HCT116 (cell line): ENCODE measurements at regions not wholly inside any gene's neighbourhood (a gene's known extent, or its start where the extent isn't known, plus 50 kb on each side); places are given as distances from the start of the nearest gene placed in this dataset.

Experiments used
- ATAC-seq: fragments of 200-7000 bp; cut with Tn5 transposase; 2 replicates; pipeline ENCODE4 v1.9.1; 2020; ENCODE audit warnings: mild to moderate bottlenecking, moderate library complexity
- BruUV-seq: library from RNA; stranded (reverse); fragments of 400-500 nt; replicated peaks from 2 replicates; lab custom pipeline; 2021; lab: Mats Ljungman, UMichigan
- CTCF ChIA-PET: fragments of 300-600 bp; sonication (Branson Sonifier 250); formaldehyde crosslinking; loops from one replicate; lab custom pipeline; 2021; ENCODE audit warnings: antibody characterized with exemption; lab: Charles Lee
- POLR2A ChIA-PET: fragments of 300-600, 350-600 bp; sonication (Branson Sonifier 250); formaldehyde crosslinking; loops from one replicate; lab custom pipeline; 2021; ENCODE audit warnings: antibody characterized with exemption; lab: Charles Lee
- RAD21 ChIA-PET, 2 experiments: fragments of 300-600 bp; sonication (Branson Sonifier 250); formaldehyde crosslinking; loops; one replicate each; lab custom pipeline; 2023; ENCODE audit warnings: low total read pairs in 2 of 2; ENCODE audit not compliant: uncharacterized antibody in 2 of 2, unreplicated experiment in 2 of 2, low non-redundant PET in 1 of 2; lab: Charles Lee
- DNase-seq: peaks from one replicate; pipeline ENCODE4 v3.0.0-alpha.2; 2010; ENCODE audit warnings: low read depth, low spot score
- H2AFZ ChIP-seq: fragments of 200-600 bp; shearing (Covaris generic), sonication (generic); 2 replicates; pipeline ENCODE4 v1.6.1; 2017; ENCODE audit warnings: low read depth, mixed run types, mixed read lengths, antibody characterized with exemption, low read length; ENCODE audit not compliant: poor library complexity, severe bottlenecking
- H3K27ac ChIP-seq: 2 replicates; pipeline ENCODE4 v1.5.1; 2012; ENCODE audit warnings: low read depth, low read length
- H3K27me3 ChIP-seq: fragments of 200-600 bp; sonication (generic); 2 replicates; pipeline ENCODE4 v1.6.1; 2016; ENCODE audit warnings: mixed run types, low read length, mixed read lengths; ENCODE audit not compliant: insufficient read depth
- H3K36me3 ChIP-seq, 2 experiments: fragments of 200-500 bp in 1 of 2; fragments of 200-600 bp in 1 of 2; sonication (Bioruptor generic) in 1 of 2; sonication (generic) in 1 of 2; 2 replicates each; pipeline versions ENCODE4 v1.5.1 to v1.6.1; 2014 to 2016; ENCODE audit warnings: low read length in 2 of 2, inconsistent platforms in 1 of 2, mixed read lengths in 1 of 2, mixed run types in 1 of 2; ENCODE audit not compliant: insufficient read depth in 2 of 2, control insufficient read depth in 1 of 2
- H3K4me1 ChIP-seq, 2 experiments: fragments of 200-600 bp in 1 of 2; sonication (generic) in 1 of 2; 2 replicates each; pipeline versions ENCODE4 v1.5.1 to v1.6.1; 2012 to 2017; ENCODE audit warnings: low read length in 2 of 2, inconsistent platforms in 1 of 2, mild to moderate bottlenecking in 1 of 2, mixed read lengths in 1 of 2, mixed run types in 1 of 2, moderate library complexity in 1 of 2; ENCODE audit not compliant: insufficient read depth in 2 of 2, control insufficient read depth in 1 of 2
- H3K4me2 ChIP-seq: fragments of 200-600 bp; sonication (generic); 2 replicates; pipeline ENCODE4 v1.6.1; 2017; ENCODE audit warnings: mixed run types, low read length, mixed read lengths
- H3K4me3 ChIP-seq, 2 experiments: fragments of 200-600 bp in 1 of 2; sonication (generic) in 1 of 2; replicated peaks in 1 of 2; 2 replicates each; pipeline ENCODE4 v1.5.1; 2011 to 2016; ENCODE audit warnings: low read length in 2 of 2, control low read depth in 1 of 2, low read depth in 1 of 2, mild to moderate bottlenecking in 1 of 2, mixed read lengths in 1 of 2, mixed run types in 1 of 2
- H3K79me2 ChIP-seq: fragments of 200-600 bp; sonication (generic); 2 replicates; pipeline ENCODE4 v1.6.1; 2017; ENCODE audit warnings: mild to moderate bottlenecking, mixed run types, low read length, moderate library complexity, mixed read lengths; ENCODE audit not compliant: insufficient read depth
- H3K9ac ChIP-seq: fragments of 200-600 bp; sonication (generic); 2 replicates; pipeline ENCODE4 v1.6.1; 2016; ENCODE audit warnings: low read length, mixed read lengths
- H3K9me2 ChIP-seq: fragments of 200-600 bp; sonication (generic), shearing (Covaris generic); 2 replicates; pipeline ENCODE4 v1.6.1; 2017; ENCODE audit warnings: mixed run types, mild to moderate bottlenecking, moderate library complexity; ENCODE audit not compliant: insufficient read depth
- H3K9me3 ChIP-seq, 2 experiments: fragments of 200-500 bp in 1 of 2; fragments of 200-600 bp in 1 of 2; sonication (Bioruptor generic) in 1 of 2; sonication (generic) in 1 of 2; 2 replicates each; pipeline ENCODE4 v1.6.1; 2014 to 2017; ENCODE audit warnings: low read length in 2 of 2, mixed read lengths in 2 of 2, inconsistent platforms in 1 of 2, low read depth in 1 of 2, mild to moderate bottlenecking in 1 of 2, mixed run types in 1 of 2, moderate library complexity in 1 of 2; ENCODE audit not compliant: control insufficient read depth in 1 of 2, insufficient read depth in 1 of 2
- H4K20me1 ChIP-seq: fragments of 200-600 bp; sonication (generic), shearing (Covaris generic); 2 replicates; pipeline ENCODE4 v1.6.1; 2017; ENCODE audit warnings: mixed run types, mild to moderate bottlenecking, moderate library complexity; ENCODE audit not compliant: insufficient read depth
- CBX3 ChIP-seq: IDR thresholded peaks from 2 replicates; pipeline ENCODE4 v1.6.1; 2012; ENCODE audit warnings: low read depth
- EGR1 ChIP-seq: IDR thresholded peaks from 2 replicates; pipeline ENCODE4 v1.6.1; 2012; ENCODE audit warnings: low read depth
- RAD21 ChIP-seq: IDR thresholded peaks from 2 replicates; pipeline ENCODE4 v1.6.1; 2012; ENCODE audit warnings: low read depth, mild to moderate bottlenecking
- SRF ChIP-seq: IDR thresholded peaks from 2 replicates; pipeline ENCODE4 v1.6.1; 2012; ENCODE audit warnings: low read depth
- TCF7L2 ChIP-seq: IDR thresholded peaks from 2 replicates; pipeline ENCODE4 v1.7.0; 2011; ENCODE audit warnings: borderline replicate concordance, inconsistent platforms; ENCODE audit not compliant: insufficient read depth, insufficient read length; ENCODE audit errors: extremely low read depth
- YY1 ChIP-seq: IDR thresholded peaks from 2 replicates; pipeline ENCODE4 v1.6.1; 2011; ENCODE audit warnings: low read length, low read depth, moderate library complexity, mild to moderate bottlenecking; ENCODE audit not compliant: insufficient replicate concordance; ENCODE audit errors: extremely low read depth
- intact Hi-C: fragments of 100-400 bp; cut with micrococcal nuclease; formaldehyde crosslinking; loops from 2 replicates; pipeline ENCODE4 v1.10.0; 2022
- TF ChIP-seq, protein P1 (sequence below), 3 experiments: fragments of 200-600 bp in 1 of 3; sonication (generic) in 1 of 3; IDR thresholded peaks in 2 of 3; conservative IDR thresholded peaks in 1 of 3; 2 replicates each; pipeline ENCODE4 v1.5.1; 2012 to 2017; ENCODE audit warnings: low read depth in 2 of 3, low read length in 2 of 3, antibody characterized with exemption in 1 of 3, borderline replicate concordance in 1 of 3, control low read depth in 1 of 3, mild to moderate bottlenecking in 1 of 3, mixed read lengths in 1 of 3, mixed run types in 1 of 3, moderate library complexity in 1 of 3; ENCODE audit not compliant: insufficient read depth in 1 of 3
- TF ChIP-seq, protein P2 (sequence below): IDR thresholded peaks from 2 replicates; pipeline ENCODE4 v1.6.1; 2011; ENCODE audit warnings: mild to moderate bottlenecking, low read length, moderate library complexity; ENCODE audit not compliant: insufficient replicate concordance; ENCODE audit errors: extremely low read depth
- TF ChIP-seq, protein P3 (sequence below): IDR thresholded peaks from 2 replicates; pipeline ENCODE4 v1.6.1; 2012

DNA sequence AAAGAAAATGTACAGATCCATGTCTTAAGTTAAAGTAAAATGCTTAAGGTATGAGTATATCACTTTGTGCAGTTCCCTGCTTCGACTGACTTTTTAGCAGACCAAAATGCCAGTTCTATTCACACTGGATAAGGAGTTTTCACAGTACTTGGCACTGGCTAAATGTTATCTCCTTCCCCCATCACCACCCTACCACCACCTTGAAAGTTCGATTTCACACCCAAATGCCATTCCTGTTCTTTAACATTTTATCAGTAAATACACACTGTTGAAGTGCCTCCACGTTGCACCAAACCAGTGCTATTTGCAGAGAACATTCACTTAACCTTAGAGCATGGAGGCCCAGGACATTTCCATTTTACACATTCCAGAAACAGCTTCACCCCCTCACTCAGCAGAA is 100.0 kb downstream of the URB2 start:
- Histone ChIP-seq H4K20me1 (no peaks in the 10 kb centered on the region), H3K36me3 (no peaks in the 10 kb centered on the region), H3K9me2 (no peaks in the 10 kb centered on the region), H3K27me3 (no peaks in the 10 kb centered on the region), H3K4me2 (no peak overlapping the region), H2AFZ (no peak overlapping the region), H3K9ac (no peak overlapping the region), H3K79me2 (no peaks in the 10 kb centered on the region), H3K4me1 (no peaks in the 10 kb centered on the region), H3K9me3 (0 out of 4 replicates have a peak, but pooled peaks cover 0 to 1% of the 10 kb centered on the region in 2 experiments), H3K4me3 (no peak overlapping the region)
- no TSS peak for BruUV-seq
- no peak for ATAC-seq
- DNase-seq, result no peak
- ChIA-PET CTCF (no interaction called here), RAD21 (no interaction called here), POLR2A (no interaction called here)
- intact Hi-C loops, result no loop called here
- TF ChIP-seq, protein P1, sequence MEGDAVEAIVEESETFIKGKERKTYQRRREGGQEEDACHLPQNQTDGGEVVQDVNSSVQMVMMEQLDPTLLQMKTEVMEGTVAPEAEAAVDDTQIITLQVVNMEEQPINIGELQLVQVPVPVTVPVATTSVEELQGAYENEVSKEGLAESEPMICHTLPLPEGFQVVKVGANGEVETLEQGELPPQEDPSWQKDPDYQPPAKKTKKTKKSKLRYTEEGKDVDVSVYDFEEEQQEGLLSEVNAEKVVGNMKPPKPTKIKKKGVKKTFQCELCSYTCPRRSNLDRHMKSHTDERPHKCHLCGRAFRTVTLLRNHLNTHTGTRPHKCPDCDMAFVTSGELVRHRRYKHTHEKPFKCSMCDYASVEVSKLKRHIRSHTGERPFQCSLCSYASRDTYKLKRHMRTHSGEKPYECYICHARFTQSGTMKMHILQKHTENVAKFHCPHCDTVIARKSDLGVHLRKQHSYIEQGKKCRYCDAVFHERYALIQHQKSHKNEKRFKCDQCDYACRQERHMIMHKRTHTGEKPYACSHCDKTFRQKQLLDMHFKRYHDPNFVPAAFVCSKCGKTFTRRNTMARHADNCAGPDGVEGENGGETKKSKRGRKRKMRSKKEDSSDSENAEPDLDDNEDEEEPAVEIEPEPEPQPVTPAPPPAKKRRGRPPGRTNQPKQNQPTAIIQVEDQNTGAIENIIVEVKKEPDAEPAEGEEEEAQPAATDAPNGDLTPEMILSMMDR (IDR thresholded peaks at IDR 0.05 in 2 of 3, conservative IDR thresholded peaks at IDR 0.05 in 1 of 3; ENCODE audit: borderline replicate concordance in 1 of 3, insufficient read depth in 1 of 3, low read depth in 2 of 3, low read length in 2 of 3), result no peak
- no peak for TF ChIP-seq RAD21
- TF ChIP-seq, protein P2, sequence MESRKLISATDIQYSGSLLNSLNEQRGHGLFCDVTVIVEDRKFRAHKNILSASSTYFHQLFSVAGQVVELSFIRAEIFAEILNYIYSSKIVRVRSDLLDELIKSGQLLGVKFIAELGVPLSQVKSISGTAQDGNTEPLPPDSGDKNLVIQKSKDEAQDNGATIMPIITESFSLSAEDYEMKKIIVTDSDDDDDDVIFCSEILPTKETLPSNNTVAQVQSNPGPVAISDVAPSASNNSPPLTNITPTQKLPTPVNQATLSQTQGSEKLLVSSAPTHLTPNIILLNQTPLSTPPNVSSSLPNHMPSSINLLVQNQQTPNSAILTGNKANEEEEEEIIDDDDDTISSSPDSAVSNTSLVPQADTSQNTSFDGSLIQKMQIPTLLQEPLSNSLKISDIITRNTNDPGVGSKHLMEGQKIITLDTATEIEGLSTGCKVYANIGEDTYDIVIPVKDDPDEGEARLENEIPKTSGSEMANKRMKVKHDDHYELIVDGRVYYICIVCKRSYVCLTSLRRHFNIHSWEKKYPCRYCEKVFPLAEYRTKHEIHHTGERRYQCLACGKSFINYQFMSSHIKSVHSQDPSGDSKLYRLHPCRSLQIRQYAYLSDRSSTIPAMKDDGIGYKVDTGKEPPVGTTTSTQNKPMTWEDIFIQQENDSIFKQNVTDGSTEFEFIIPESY, result no peak
- TF ChIP-seq, protein P3, sequence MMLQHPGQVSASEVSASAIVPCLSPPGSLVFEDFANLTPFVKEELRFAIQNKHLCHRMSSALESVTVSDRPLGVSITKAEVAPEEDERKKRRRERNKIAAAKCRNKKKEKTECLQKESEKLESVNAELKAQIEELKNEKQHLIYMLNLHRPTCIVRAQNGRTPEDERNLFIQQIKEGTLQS, result no peak
- no peak for TF ChIP-seq TCF7L2
- TF ChIP-seq EGR1, result no peak
- no peak for TF ChIP-seq CBX3
- no peak for TF ChIP-seq SRF
- TF ChIP-seq YY1, result no peak
- TF ChIP-seq, all 23 proteins: peak for 0
- H3K27ac ChIP-seq, result no peak overlapping the region
